Keratinocyte (primary cell): ENCODE measurements at regions not wholly inside any gene's neighbourhood (a gene's known extent, or its start where the extent isn't known, plus 50 kb on each side); places are given as distances from the start of the nearest gene placed in this dataset.

Source experiments
- DNase-seq: peaks from one replicate; pipeline ENCODE4 v3.0.0-alpha.2; 2011; ENCODE audit warnings: low read depth, missing footprints, low spot score
- FAIRE-seq: peaks from 2 replicates; lab custom pipeline; 2011; peaks lifted over from hg19 to GRCh38; lab: Jason Lieb, UNC
- H2AFZ ChIP-seq: 2 replicates; pipeline ENCODE4 v1.6.0; 2012; ENCODE audit warnings: low read length, control low read depth, inconsistent platforms; ENCODE audit not compliant: control insufficient read depth
- H3K27ac ChIP-seq: 2 replicates; pipeline ENCODE4 v1.5.1; 2011; ENCODE audit warnings: low read length; ENCODE audit not compliant: control insufficient read depth, insufficient read depth
- H3K27me3 ChIP-seq: 3 replicates; pipeline ENCODE4 v1.6.0; 2011; ENCODE audit warnings: low read length; ENCODE audit not compliant: control insufficient read depth, insufficient read depth; ENCODE audit errors: extremely low read depth
- H3K36me3 ChIP-seq, 2 experiments: 2 replicates in 1 of 2; 3 replicates in 1 of 2; pipeline ENCODE4 v1.5.1; 2011; ENCODE audit warnings: low read length in 2 of 2, mild to moderate bottlenecking in 1 of 2; ENCODE audit not compliant: control insufficient read depth in 2 of 2, insufficient read depth in 2 of 2; ENCODE audit errors: extremely low read depth in 1 of 2
- H3K4me1 ChIP-seq: 3 replicates; pipeline ENCODE4 v1.5.1; 2011; ENCODE audit warnings: low read length; ENCODE audit not compliant: control insufficient read depth, insufficient read depth; ENCODE audit errors: extremely low read depth
- H3K4me2 ChIP-seq: 3 replicates; pipeline ENCODE4 v1.6.0; 2011; ENCODE audit warnings: low read depth, low read length; ENCODE audit not compliant: control insufficient read depth, insufficient read depth; ENCODE audit errors: extremely low read depth
- H3K4me3 ChIP-seq, 3 experiments: fragments of 200-600 bp in 1 of 3; sonication (generic) in 1 of 3; 2 replicates in 2 of 3; 3 replicates in 1 of 3; pipeline ENCODE4 v1.5.1; 2011 to 2016; ENCODE audit warnings: low read length in 3 of 3, mild to moderate bottlenecking in 3 of 3, control low read depth in 2 of 3, inconsistent platforms in 1 of 3, low read depth in 1 of 3, mixed read lengths in 1 of 3, mixed run types in 1 of 3, moderate library complexity in 1 of 3; ENCODE audit not compliant: control insufficient read depth in 2 of 3, insufficient read depth in 2 of 3; ENCODE audit errors: extremely low read depth in 1 of 3
- H3K79me2 ChIP-seq: 2 replicates; pipeline ENCODE4 v1.6.0; 2012; ENCODE audit warnings: low read length; ENCODE audit not compliant: control insufficient read depth, insufficient read depth
- H3K9ac ChIP-seq: 3 replicates; pipeline ENCODE4 v1.6.0; 2011; ENCODE audit warnings: low read length; ENCODE audit not compliant: control insufficient read depth, insufficient read depth; ENCODE audit errors: extremely low read depth
- H3K9me1 ChIP-seq: 3 replicates; pipeline ENCODE4 v1.6.0; 2011; ENCODE audit warnings: low read length; ENCODE audit not compliant: control insufficient read depth, insufficient read depth; ENCODE audit errors: extremely low read depth
- H3K9me3 ChIP-seq: 2 replicates; pipeline ENCODE4 v1.5.1; 2012; ENCODE audit warnings: low read depth, low read length; ENCODE audit not compliant: control insufficient read depth
- H4K20me1 ChIP-seq: 3 replicates; pipeline ENCODE4 v1.6.0; 2011; ENCODE audit warnings: low read length; ENCODE audit not compliant: control insufficient read depth, insufficient read depth; ENCODE audit errors: extremely low read depth
- CTCF ChIP-seq, 3 experiments: IDR thresholded peaks in 1 of 3; conservative IDR thresholded peaks in 1 of 3; optimal IDR thresholded peaks in 1 of 3; 2 replicates in 2 of 3; 3 replicates in 1 of 3; pipeline versions ENCODE3 to v1.5.1; 2011; ENCODE audit warnings: low read length in 3 of 3, mild to moderate bottlenecking in 3 of 3, moderate library complexity in 2 of 3, control low read depth in 1 of 3, inconsistent platforms in 1 of 3; ENCODE audit not compliant: insufficient read depth in 2 of 3; ENCODE audit errors: extremely low read depth in 1 of 3
- EZH2 ChIP-seq: IDR thresholded peaks from one replicate; pipeline ENCODE4 v1.6.1; 2012; ENCODE audit warnings: inconsistent platforms, mild to moderate bottlenecking, low read length, moderate library complexity
- dilution Hi-C: fragments of 300-500 bp; cut with MboI; formaldehyde crosslinking; loops from one replicate; pipeline ENCODE4 v1.7.0; 2020; ENCODE audit warnings: low sequenced_read_pairs; ENCODE audit not compliant: extremely low pct_ligation_motif_present

- no peaks in the 10 kb centered on the region for H3K9me3 ChIP-seq
- H3K4me2 ChIP-seq: no peak overlapping the region
- H2AFZ ChIP-seq: no peak overlapping the region
- H3K79me2 ChIP-seq: no peaks in the 10 kb centered on the region
- H3K9ac ChIP-seq: no peak overlapping the region
- no peaks in the 10 kb centered on the region for H3K36me3 ChIP-seq
- no peaks in the 10 kb centered on the region for H3K9me1 ChIP-seq
- no peaks in the 10 kb centered on the region for H3K27me3 ChIP-seq
- dilution Hi-C loops: no loop called here
- H3K4me3 ChIP-seq: no peak overlapping the region
- H3K4me1 ChIP-seq: no peaks in the 10 kb centered on the region
- H4K20me1 ChIP-seq: no peaks in the 10 kb centered on the region
- TF ChIP-seq CTCF (optimal IDR thresholded peaks at IDR 0.05 in 1 of 3, IDR thresholded peaks at IDR 0.05 in 1 of 3, conservative IDR thresholded peaks at IDR 0.05 in 1 of 3; ENCODE audit: extremely low read depth in 1 of 3, insufficient read depth in 2 of 3, low read length in 3 of 3) (no peak), EZH2 (no peak)
- FAIRE-seq (no peak), DNase-seq (no peak)
- no peak overlapping the region for H3K27ac ChIP-seq
Measured at GRCh38 chr5:125117566-125117965, 371.1 kb upstream of the ZNF608 start.

GRCh38 chr5:125120012-125120411 is 373.6 kb upstream of the ZNF608 start:
- dilution Hi-C loops: no loop called here
- no peak for FAIRE-seq
- Histone ChIP-seq H3K4me1 (no peaks in the 10 kb centered on the region), H3K9me3 (no peaks in the 10 kb centered on the region), H3K4me2 (no peak overlapping the region), H3K9me1 (no peaks in the 10 kb centered on the region), H3K4me3 (no peak overlapping the region), H3K36me3 (no peaks in the 10 kb centered on the region), H3K9ac (no peak overlapping the region), H2AFZ (no peak overlapping the region), H3K27ac (no peak overlapping the region), H3K79me2 (no peaks in the 10 kb centered on the region), H4K20me1 (no peaks in the 10 kb centered on the region), H3K27me3 (no peaks in the 10 kb centered on the region)
- DNase-seq: no peak
- TF ChIP-seq EZH2: no peak
- no peak for TF ChIP-seq CTCF (optimal IDR thresholded peaks at IDR 0.05 in 1 of 3, IDR thresholded peaks at IDR 0.05 in 1 of 3, conservative IDR thresholded peaks at IDR 0.05 in 1 of 3; ENCODE audit: extremely low read depth in 1 of 3, insufficient read depth in 2 of 3, low read length in 3 of 3)
